SK-N-SH treated with all-trans-retinoic acid at 6 μM for 48 hours (cell line): ENCODE measurements at regions not wholly inside any gene's neighbourhood (a gene's known extent, or its start where the extent isn't known, plus 50 kb on each side); places are given as distances from the start of the nearest gene placed in this dataset.

Experiments
- CREB5 ChIP-seq: fragments of 250-450 bp; sonication (Bioruptor Pico); IDR thresholded peaks from 2 replicates; pipeline ENCODE4 v1.5.1; 2020; ENCODE audit warnings: low read depth, mild to moderate bottlenecking, moderate library complexity
- ZFP30 ChIP-seq: fragments of 450-650 bp; formaldehyde crosslinking; IDR thresholded peaks from 2 replicates; pipeline ENCODE4 v1.5.0; 2022; ENCODE audit warnings: mild to moderate bottlenecking, moderate library complexity

GRCh38 chr7:25476863-25477499 is 248.7 kb upstream of the NPVF start:
- TF ChIP-seq ZFP30 (CRISPR knock-in tag): no peak
- TF ChIP-seq CREB5 (CRISPR knock-in tag): no peak
